T-cell (primary cell): ENCODE measurements at regions not wholly inside any gene's neighbourhood (a gene's known extent, or its start where the extent isn't known, plus 50 kb on each side); places are given as distances from the start of the nearest gene placed in this dataset.

Source experiments
- ATAC-seq, 4 experiments: fragments of 200-7000 bp in 3 of 4; fragments of 150-1000 bp in 1 of 4; cut with Tn5 transposase; replicated peaks in 1 of 4; 1 replicate in 3 of 4; 2 replicates in 1 of 4; pipeline ENCODE4 v1.10.0; 2021; ENCODE audit warnings: moderate library complexity in 3 of 4, mild to moderate bottlenecking in 2 of 4, moderate number of reproducible peaks in 1 of 4
- CTCF ChIA-PET, 2 donors: fragments of 300-600 bp; sonication (Branson Sonifier 250); formaldehyde crosslinking; loops; one replicate each; lab custom pipeline; 2022; ENCODE audit warnings: antibody characterized with exemption in 2 of 2; lab: Charles Lee
- POLR2A ChIA-PET, 2 donors: fragments of 300-600 bp; sonication (Branson Sonifier 250); formaldehyde crosslinking; loops; one replicate each; lab custom pipeline; 2022; ENCODE audit warnings: antibody characterized with exemption in 2 of 2; lab: Charles Lee
- DNase-seq, 35 experiments: peaks; one replicate each; pipeline versions ENCODE4 v3.0.0 to v3.0.0-alpha.2; 2013 to 2023
- H3K27ac ChIP-seq: one replicate; pipeline ENCODE4 v1.5.1; 2013; ENCODE audit warnings: low read length
- H3K27me3 ChIP-seq, 2 experiments: replicated peaks in 1 of 2; 1 replicate in 1 of 2; 2 replicates in 1 of 2; pipeline versions ENCODE4 v1.6.1 to v1.7.0; 2013; ENCODE audit warnings: low read length in 1 of 2, mixed read lengths in 1 of 2; ENCODE audit not compliant: control insufficient read depth in 2 of 2, insufficient read depth in 2 of 2; ENCODE audit errors: extremely low read depth in 1 of 2
- H3K36me3 ChIP-seq, 2 donors: 1 replicate in 1 of 2; 2 replicates in 1 of 2; pipeline versions ENCODE4 v1.6.1 to v1.7.0; 2013; ENCODE audit warnings: low read length in 1 of 2; ENCODE audit not compliant: control insufficient read depth in 2 of 2, insufficient read depth in 1 of 2; ENCODE audit errors: extremely low read depth in 1 of 2
- H3K4me1 ChIP-seq, 2 experiments: 1 replicate in 1 of 2; 2 replicates in 1 of 2; pipeline versions ENCODE4 v1.6.1 to v1.7.0; 2013; ENCODE audit warnings: low read length in 2 of 2, mixed read lengths in 1 of 2; ENCODE audit not compliant: insufficient read depth in 2 of 2, control insufficient read depth in 1 of 2; ENCODE audit errors: extremely low read depth in 1 of 2
- H3K4me3 ChIP-seq, 2 donors: 1 replicate in 1 of 2; 2 replicates in 1 of 2; pipeline versions ENCODE4 v1.5.1 to v1.7.0; 2013; ENCODE audit warnings: mild to moderate bottlenecking in 2 of 2, low read length in 1 of 2, moderate library complexity in 1 of 2; ENCODE audit not compliant: control insufficient read depth in 1 of 2; ENCODE audit errors: extremely low read depth in 1 of 2
- H3K9me3 ChIP-seq: 2 replicates; pipeline ENCODE4 v1.7.0; 2013
- H3K27ac Mint-ChIP-seq, 2 donors: one replicate each; pipeline ENCODE4 v1.8.0; 2020 to 2021; ENCODE audit warnings: mild to moderate bottlenecking in 2 of 2, mixed read lengths in 2 of 2
- H3K27me3 Mint-ChIP-seq, 2 donors: one replicate each; pipeline ENCODE4 v1.8.0; 2021 to 2022; ENCODE audit warnings: mixed read lengths in 2 of 2
- H3K36me3 Mint-ChIP-seq: one replicate; pipeline ENCODE4 v1.8.0; 2021; ENCODE audit warnings: mixed read lengths
- H3K4me1 Mint-ChIP-seq, 3 donors: one replicate each; pipeline ENCODE4 v1.8.0; 2020 to 2022; ENCODE audit warnings: mixed read lengths in 3 of 3, mild to moderate bottlenecking in 1 of 3
- H3K4me3 Mint-ChIP-seq, 3 donors: one replicate each; pipeline ENCODE4 v1.8.0; 2020 to 2022; ENCODE audit warnings: mild to moderate bottlenecking in 3 of 3, mixed read lengths in 3 of 3, moderate library complexity in 3 of 3
- H3K9me3 Mint-ChIP-seq, 3 donors: one replicate each; pipeline ENCODE4 v1.8.0; 2020 to 2022; ENCODE audit warnings: mixed read lengths in 3 of 3
- WGBS: methylation state at CpG from one replicate; pipeline ENCODE4 v1.1.5; 2013; ENCODE audit warnings: missing lambda C conversion rate; ENCODE audit not compliant: insufficient coverage; 5-methylcytosine and 5-hydroxymethylcytosine counted together

- no peak overlapping the region for H3K4me3 ChIP-seq
- ChIA-PET CTCF (interaction anchor here in 1 of 2 donors (1.3 kb wide), 1 partner anchor 11 kb away, joined by 3 read pairs; no protein-coding TSS in a partner anchor), POLR2A (no interaction called here)
- DNase-seq, result no peak
- Mint-ChIP-seq H3K4me1 (peaks cover 54 to 66% (median 60%) of the 10 kb centered on the region in 3 donors), H3K9me3 (no peaks in the 10 kb centered on the region), H3K27ac (peak overlapping the region; percentile 22 to 69), H3K27me3 (no peaks in the 10 kb centered on the region), H3K36me3 (no peaks in the 10 kb centered on the region), H3K4me3 (peak overlapping the region in 1 of 3 donors; percentile 19)
- H3K27ac ChIP-seq, result no peak overlapping the region
- H3K4me1 ChIP-seq, result peaks cover 0 to 13% of the 10 kb centered on the region in 2 experiments
- H3K36me3 ChIP-seq, result no peaks in the 10 kb centered on the region
- H3K9me3 ChIP-seq, result no peaks in the 10 kb centered on the region
- ATAC-seq, result no peak
- H3K27me3 ChIP-seq, result no peaks in the 10 kb centered on the region
- no CpG with 5 or more reads among the region's 2 CpGs for WGBS
Observed at GRCh38 chr10:60714233-60714632, 64.0 kb upstream of the CDK1 start.

- Histone ChIP-seq H3K27me3 (no peaks in the 10 kb centered on the region), H3K36me3 (no peaks in the 10 kb centered on the region), H3K4me1 (peaks cover 0 to 21% of the 10 kb centered on the region in 2 experiments), H3K9me3 (no peaks in the 10 kb centered on the region), H3K4me3 (no peak overlapping the region), H3K27ac (no peak overlapping the region)
- Mint-ChIP-seq H3K27ac (no peak overlapping the region), H3K4me3 (no peak overlapping the region), H3K9me3 (peaks cover 0 to 7% (median 0%) of the 10 kb centered on the region in 3 donors), H3K27me3 (no peaks in the 10 kb centered on the region), H3K4me1 (peaks cover 54 to 67% (median 59%) of the 10 kb centered on the region in 3 donors), H3K36me3 (peaks cover 8% of the 10 kb centered on the region)
- ChIA-PET CTCF (no interaction called here), POLR2A (no interaction called here)
- no CpG with 5 or more reads among the region's 2 CpGs for WGBS
- DNase-seq, result no peak
- ATAC-seq, result no peak
Observed at GRCh38 chr10:60711496-60711895, 66.8 kb upstream of the CDK1 start.

DNA sequence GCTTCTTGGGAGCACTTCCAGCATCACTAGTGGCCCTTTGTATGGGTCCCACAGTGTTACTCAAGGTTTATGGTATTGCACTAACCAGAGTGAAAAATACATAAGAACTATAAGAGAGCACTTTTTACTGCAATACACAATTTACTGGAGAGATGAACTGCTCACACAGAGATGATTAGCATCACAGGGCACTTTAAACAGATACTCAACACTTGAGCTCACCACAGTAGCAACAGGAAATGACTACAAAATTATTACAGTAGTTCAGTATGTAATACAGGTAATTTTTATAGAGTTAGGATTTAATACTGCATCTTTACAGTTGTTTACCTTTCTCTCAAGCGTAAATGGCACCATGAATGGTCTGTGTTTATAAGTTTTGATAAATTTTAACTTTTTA is 68.2 kb upstream of the CDK1 start:
- peak in 1 of 35 experiments; percentile 18 for DNase-seq
- Mint-ChIP-seq H3K9me3 (peaks cover 0 to 7% (median 0%) of the 10 kb centered on the region in 3 donors), H3K27ac (peak overlapping the region; percentile 55 to 65), H3K36me3 (peaks cover 11% of the 10 kb centered on the region), H3K27me3 (no peaks in the 10 kb centered on the region), H3K4me1 (peaks cover 57 to 73% (median 65%) of the 10 kb centered on the region in 3 donors), H3K4me3 (no peak overlapping the region)
- H3K36me3 ChIP-seq, result no peaks in the 10 kb centered on the region
- no CpG with 5 or more reads among the region's 1 CpG for WGBS
- no peaks in the 10 kb centered on the region for H3K9me3 ChIP-seq
- H3K4me3 ChIP-seq, result no peak overlapping the region
- peak in 3 of 4 experiments; percentile 39 to 62 (median 41) for ATAC-seq
- H3K27ac ChIP-seq, result no peak overlapping the region
- ChIA-PET CTCF (interaction anchor here in 1 of 2 donors (0.8 kb wide), 1 partner anchor 19 kb away, joined by 3 read pairs; no protein-coding TSS in a partner anchor), POLR2A (no interaction called here)
- no peaks in the 10 kb centered on the region for H3K27me3 ChIP-seq
- peaks cover 0 to 21% of the 10 kb centered on the region in 2 experiments for H3K4me1 ChIP-seq

GRCh38 chr10:60708666-60709065 is 69.6 kb upstream of the CDK1 start:
- no peaks in the 10 kb centered on the region for H3K9me3 ChIP-seq
- Mint-ChIP-seq H3K27ac (peak overlapping the region; percentile 77 to 97), H3K27me3 (no peaks in the 10 kb centered on the region), H3K4me3 (peak overlapping the region in 1 of 3 donors; percentile 29), H3K36me3 (peaks cover 11% of the 10 kb centered on the region), H3K9me3 (peaks cover 0 to 7% (median 0%) of the 10 kb centered on the region in 3 donors), H3K4me1 (peaks cover 58 to 72% (median 65%) of the 10 kb centered on the region in 3 donors)
- ChIA-PET CTCF (interaction anchor here in 1 of 2 donors (0.5 kb wide), 1 partner anchor 60 kb away, joined by 4 read pairs; no protein-coding TSS in a partner anchor), POLR2A (no interaction called here)
- H3K27ac ChIP-seq, result peak overlapping the region; percentile 69
- ATAC-seq, result peak; percentile 31 to 69 (median 65)
- WGBS, result 0% methylated on average over 1 of the region's 1 CpG
- peaks cover 0 to 21% of the 10 kb centered on the region in 2 experiments for H3K4me1 ChIP-seq
- no peak overlapping the region for H3K4me3 ChIP-seq
- H3K27me3 ChIP-seq, result no peaks in the 10 kb centered on the region
- peak in 1 of 35 experiments; percentile 46 for DNase-seq
- no peaks in the 10 kb centered on the region for H3K36me3 ChIP-seq

DNA sequence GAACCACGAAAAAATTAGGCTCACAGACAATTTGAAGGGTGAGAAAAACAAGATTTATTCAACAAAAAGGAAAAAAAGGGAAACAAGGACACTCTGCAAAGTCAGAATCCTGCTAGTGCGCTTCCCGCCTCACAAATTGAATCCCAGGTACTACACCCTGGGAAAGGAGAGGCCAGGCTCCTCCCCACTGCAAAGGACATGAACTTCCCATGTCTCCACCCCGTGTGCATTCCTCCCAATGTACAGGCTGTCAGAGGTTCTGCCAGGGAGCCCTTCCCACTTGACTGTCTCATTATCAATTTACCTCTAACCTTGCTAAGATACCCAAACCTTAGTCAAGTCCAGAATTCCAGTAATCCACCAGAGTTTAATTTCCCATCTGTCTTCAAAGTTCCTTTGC is 70.4 kb upstream of the CDK1 start:
- WGBS, result no CpG with 5 or more reads among the region's 4 CpGs
- DNase-seq (no peak), ATAC-seq (no peak)
- Mint-ChIP-seq H3K4me1 (peaks cover 56 to 72% (median 64%) of the 10 kb centered on the region in 3 donors), H3K9me3 (peaks cover 0 to 7% (median 0%) of the 10 kb centered on the region in 3 donors), H3K36me3 (peaks cover 11% of the 10 kb centered on the region), H3K4me3 (peak overlapping the region in 1 of 3 donors; percentile 29), H3K27ac (peak overlapping the region; percentile 77 to 97), H3K27me3 (no peaks in the 10 kb centered on the region)
- ChIA-PET CTCF (no interaction called here), POLR2A (no interaction called here)
- Histone ChIP-seq H3K9me3 (no peaks in the 10 kb centered on the region), H3K27me3 (no peaks in the 10 kb centered on the region), H3K27ac (peak overlapping the region; percentile 69), H3K4me1 (peaks cover 0 to 21% of the 10 kb centered on the region in 2 experiments), H3K4me3 (no peak overlapping the region), H3K36me3 (no peaks in the 10 kb centered on the region)

GRCh38 chr10:60706146-60706545 is 72.1 kb upstream of the CDK1 start:
- Histone ChIP-seq H3K4me1 (peaks cover 0 to 21% of the 10 kb centered on the region in 2 experiments), H3K9me3 (no peaks in the 10 kb centered on the region), H3K27me3 (no peaks in the 10 kb centered on the region), H3K4me3 (no peak overlapping the region), H3K36me3 (no peaks in the 10 kb centered on the region), H3K27ac (no peak overlapping the region)
- peak overlapping the region in 1 of 2 donors; percentile 5 for H3K27ac Mint-ChIP-seq
- no peak for DNase-seq
- peaks cover 58 to 65% (median 65%) of the 10 kb centered on the region in 3 donors for H3K4me1 Mint-ChIP-seq
- CTCF ChIA-PET, result no interaction called here
- ATAC-seq, result no peak
- peaks cover 16% of the 10 kb centered on the region for H3K36me3 Mint-ChIP-seq
- H3K27me3 Mint-ChIP-seq, result no peaks in the 10 kb centered on the region
- WGBS, result 75% methylated on average over 1 of the region's 1 CpG
- POLR2A ChIA-PET, result no interaction called here
- no peak overlapping the region for H3K4me3 Mint-ChIP-seq
- peaks cover 0 to 7% (median 0%) of the 10 kb centered on the region in 3 donors for H3K9me3 Mint-ChIP-seq
